ENCODE measurements at regions not wholly inside any gene's neighbourhood (a gene's known extent, or its start where the extent isn't known, plus 50 kb on each side); places are given as distances from the start of the nearest gene placed in this dataset.

GRCh38 chr4:57492251-57492878, 382.2 kb upstream of the IGFBP7 start:
- Histone ChIP-seq H3K79me2 (ENCODE audit: control insufficient read depth, insufficient read depth, low read length) (no peaks in the 10 kb centered on the region), H4K20me1 (replicated peaks; ENCODE audit: control insufficient read depth, extremely low read depth, insufficient read depth, low read length) (no peaks in the 10 kb centered on the region), H3K4me3 (replicated peaks in 1 of 3; ENCODE audit: insufficient read depth in 1 of 3, low read depth in 1 of 3, low read length in 3 of 3) (no peak overlapping the region), H2AFZ (ENCODE audit: low read depth, low read length) (no peak overlapping the region), H3K27me3 (ENCODE audit: control insufficient read depth in 2 of 2, insufficient read depth in 2 of 2, low read length in 2 of 2) (no peaks in the 10 kb centered on the region), H3K27ac (ENCODE audit: insufficient read depth, low read depth, low read length) (no peak overlapping the region), H3K4me2 (ENCODE audit: insufficient read depth, low read length) (no peak overlapping the region), H3K36me3 (ENCODE audit: control insufficient read depth in 2 of 2, extremely low read depth in 1 of 2, insufficient read depth in 2 of 2, low read length in 2 of 2) (no peaks in the 10 kb centered on the region), H3K4me1 (ENCODE audit: control insufficient read depth, extremely low read depth, insufficient read depth, low read length) (no peaks in the 10 kb centered on the region), H3K9me3 (replicated peaks; ENCODE audit: control insufficient read depth, insufficient read depth, low read length) (no peaks in the 10 kb centered on the region), H3K9me1 (replicated peaks; ENCODE audit: control insufficient read depth, extremely low read depth, insufficient read depth, low read length) (no peaks in the 10 kb centered on the region), H3K9ac (replicated peaks; ENCODE audit: extremely low read depth, insufficient read depth, low read length) (no peak overlapping the region)
- no peak for TF ChIP-seq POLR2A (IDR thresholded peaks at IDR 0.05; ENCODE audit: low read depth, low read length)
- TF ChIP-seq CTCF (IDR thresholded peaks at IDR 0.05; ENCODE audit: extremely low read depth in 1 of 2, insufficient read depth in 1 of 2, low read depth in 1 of 2, low read length in 2 of 2) = no peak
- no peak for TF ChIP-seq POLR2AphosphoS5 (IDR thresholded peaks at IDR 0.05; ENCODE audit: insufficient read depth, low read depth, low read length)
- TF ChIP-seq MAX (IDR thresholded peaks at IDR 0.05; ENCODE audit: insufficient read depth, insufficient read length) = no peak
- no peak for TF ChIP-seq GATA2 (IDR thresholded peaks at IDR 0.05; ENCODE audit: insufficient read depth, insufficient read length, low read depth, low read length)
- TF ChIP-seq FOS (IDR thresholded peaks at IDR 0.05; ENCODE audit: borderline replicate concordance, insufficient read depth, low read length) = no peak
- TF ChIP-seq JUN (IDR thresholded peaks at IDR 0.05; ENCODE audit: borderline replicate concordance, insufficient read depth, insufficient read length, low read depth) = no peak
- no peak for TF ChIP-seq EZH2 (IDR thresholded peaks at IDR 0.05; ENCODE audit: borderline replicate concordance, low read depth, low read length, severe bottlenecking)
- TF ChIP-seq MYC (IDR thresholded peaks at IDR 0.05; ENCODE audit: low read depth, low read length) = no peak
- DNase-seq (ENCODE audit: low read depth, low spot score) (no peak), FAIRE-seq (no peak)
- CTCF ChIA-PET = no interaction called here
- POLR2A ChIA-PET = no interaction called here
- BruUV-seq (replicated peaks) = no TSS peak
- intact Hi-C loops (cut with micrococcal nuclease) (no loop called here), dilution Hi-C loops (cut with MboI; ENCODE audit: extremely low pct_ligation_motif_present, low sequenced_read_pairs) (no loop called here)

Measured in endothelial cell of umbilical vein (primary cell).